ENCODE measurements at regions not wholly inside any gene's neighbourhood (a gene's known extent, or its start where the extent isn't known, plus 50 kb on each side); places are given as distances from the start of the nearest gene placed in this dataset.

DNA sequence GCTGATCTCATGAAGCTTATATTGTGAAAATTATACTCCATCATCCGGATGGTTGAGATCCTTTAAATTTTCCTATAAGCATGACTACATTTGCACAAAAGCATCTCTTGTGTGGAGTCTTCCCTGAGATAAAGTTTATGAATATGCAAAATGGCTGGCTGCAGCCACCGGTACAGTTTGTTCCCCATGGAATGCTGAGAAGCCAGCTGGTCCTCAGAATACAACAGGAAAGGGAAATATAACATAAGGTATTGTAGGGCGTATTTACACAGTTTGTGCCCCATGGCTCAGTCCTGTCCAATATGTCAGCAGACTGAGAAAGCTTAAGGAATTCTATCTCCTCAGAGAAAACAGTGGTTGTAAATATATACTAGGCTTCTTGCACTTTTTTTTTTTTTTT is 468.6 kb downstream of the CNTN6 start:
- DNase-seq = no peak

- no peak for DNase-seq
These were observed 478.9 kb downstream of the CNTN6 start for GRCh38 chr3:1571736-1572135.

- no peak for DNase-seq
These were observed 483.2 kb downstream of the CNTN6 start for GRCh38 chr3:1576047-1576446.

GRCh38 chr3:1578124-1578806 is 485.4 kb downstream of the CNTN6 start:
- no peak for DNase-seq

DNA sequence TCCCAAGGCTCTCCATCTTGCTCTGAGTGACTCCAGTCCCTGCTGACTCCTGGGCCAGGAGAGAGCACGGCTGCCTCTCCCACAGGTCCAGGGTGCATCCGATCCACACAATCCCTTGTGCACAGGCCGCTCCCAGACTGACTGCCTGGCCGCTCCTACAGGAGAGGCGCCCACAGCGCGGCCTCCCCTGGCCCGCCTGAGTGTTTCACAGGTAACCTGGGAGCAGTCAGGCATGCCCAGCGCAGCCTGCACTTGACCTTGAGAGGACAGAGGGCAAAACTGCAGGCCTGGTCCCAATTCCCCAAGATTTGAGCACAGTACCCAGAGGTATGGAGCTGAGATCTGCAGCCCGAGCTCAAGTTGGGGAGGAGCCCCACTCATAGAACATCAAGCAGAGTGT is 490.2 kb downstream of the CNTN6 start:
- DNase-seq = no peak

- DNase-seq = no peak
These were observed 494.6 kb downstream of the CNTN6 start for GRCh38 chr3:1587426-1587825.

DNA sequence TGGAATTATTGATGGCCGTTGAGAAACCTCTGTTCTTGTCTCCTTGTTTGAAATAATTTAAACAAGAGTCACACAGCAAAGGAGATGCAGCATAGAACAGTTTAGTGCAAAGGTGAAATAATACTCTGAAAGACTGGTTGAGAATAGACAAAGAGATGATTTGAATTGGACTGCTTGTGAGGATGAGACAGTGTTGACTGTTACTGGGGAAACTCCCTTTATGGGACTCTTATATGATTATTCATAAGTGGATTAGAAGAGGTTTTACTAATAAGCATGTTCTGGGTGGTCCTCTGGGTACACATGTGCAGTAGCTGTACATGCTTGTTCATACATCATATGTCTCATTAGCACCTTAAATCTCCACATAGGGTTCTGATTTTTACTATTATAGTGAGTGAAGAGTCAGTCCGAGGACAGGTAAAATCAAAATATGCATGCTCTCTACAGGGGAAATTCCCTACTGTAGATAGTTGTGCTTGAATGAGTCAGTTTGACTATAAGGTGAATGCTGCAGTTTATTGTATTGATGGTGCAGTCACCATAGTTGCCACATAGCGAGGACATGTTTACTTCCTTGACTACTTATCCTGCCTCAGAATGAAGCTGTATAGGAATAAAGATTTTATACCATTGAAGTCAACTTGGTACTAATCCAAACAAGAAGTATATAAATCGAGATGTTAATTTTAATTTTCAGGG is 498.7 kb downstream of the CNTN6 start:
- DNase-seq = no peak

- DNase-seq = no peak
These were observed 502.1 kb downstream of the CNTN6 start for GRCh38 chr3:1594940-1595339.

- no peak for DNase-seq
These were observed 498.5 kb upstream of the CNTN4 start for GRCh38 chr3:1600206-1600605.

GRCh38 chr3:1600700-1601418 is 497.8 kb upstream of the CNTN4 start:
- DNase-seq = no peak

- no peak for DNase-seq
These were observed 489.2 kb upstream of the CNTN4 start for GRCh38 chr3:1609416-1609815.

GRCh38 chr3:1611824-1612223 is 486.8 kb upstream of the CNTN4 start:
- DNase-seq = no peak

- no peak for DNase-seq
These were observed 484.7 kb upstream of the CNTN4 start for GRCh38 chr3:1613962-1614361.

DNA sequence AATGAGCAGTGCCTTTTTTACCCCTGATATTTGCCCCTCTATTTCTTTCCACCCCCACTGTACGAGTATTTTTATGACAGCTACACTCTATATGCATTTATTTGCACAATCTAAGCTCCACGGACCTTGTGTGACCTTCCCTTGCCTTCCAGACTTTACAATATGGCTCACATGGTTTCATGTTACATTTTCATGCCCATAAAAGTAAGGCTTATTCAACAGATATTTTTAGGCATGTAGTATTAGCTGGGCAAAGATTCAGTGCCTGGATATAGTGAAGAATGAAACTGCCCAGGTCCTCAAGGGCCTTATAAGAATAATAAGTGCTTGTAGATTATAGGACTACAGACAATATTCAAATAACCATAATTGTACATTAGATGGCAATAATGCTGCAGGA is 481.9 kb upstream of the CNTN4 start:
- no peak for DNase-seq

GRCh38 chr3:1623896-1624295 is 474.8 kb upstream of the CNTN4 start:
- DNase-seq = no peak

GRCh38 chr3:1632128-1632527 is 466.5 kb upstream of the CNTN4 start:
- DNase-seq = no peak

DNA sequence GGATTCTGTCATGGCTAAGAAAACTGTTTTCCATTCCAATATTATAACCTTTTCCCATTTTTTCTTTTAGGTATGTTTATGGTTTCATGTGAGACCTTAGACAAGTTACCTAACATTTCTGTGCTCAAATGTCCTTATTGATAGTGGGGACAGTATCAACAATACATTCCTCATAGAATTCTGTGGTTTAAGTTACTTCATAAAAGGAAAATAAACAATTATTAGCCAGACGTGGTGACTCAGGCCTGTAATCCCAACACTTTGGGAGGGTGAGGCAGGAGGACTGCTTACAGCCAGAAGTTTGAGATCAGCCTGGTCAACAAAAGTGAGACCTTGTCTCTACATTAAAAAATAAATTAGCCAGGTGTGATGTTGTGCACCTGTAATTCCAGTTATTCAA is 436.8 kb upstream of the CNTN4 start:
- no peak for DNase-seq

DNA sequence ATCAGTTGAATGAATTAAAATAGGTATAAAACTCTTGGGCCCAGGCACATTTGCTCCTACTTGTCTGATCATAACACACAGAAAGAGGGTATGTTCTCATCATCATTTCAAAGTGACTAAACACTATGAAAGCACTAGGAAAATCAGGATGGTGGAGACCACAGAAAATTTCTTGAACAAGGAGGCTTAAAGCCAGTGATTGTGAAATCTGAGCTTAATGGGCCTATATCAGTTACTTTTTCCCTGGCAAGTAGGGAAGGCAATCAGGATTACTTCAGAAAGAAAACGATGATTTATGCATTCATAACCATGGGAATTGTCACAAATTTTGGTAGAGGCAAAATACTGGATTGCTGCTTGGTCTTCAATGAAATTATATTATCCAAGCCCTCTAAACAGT is 434.4 kb upstream of the CNTN4 start:
- DNase-seq = no peak

DNA sequence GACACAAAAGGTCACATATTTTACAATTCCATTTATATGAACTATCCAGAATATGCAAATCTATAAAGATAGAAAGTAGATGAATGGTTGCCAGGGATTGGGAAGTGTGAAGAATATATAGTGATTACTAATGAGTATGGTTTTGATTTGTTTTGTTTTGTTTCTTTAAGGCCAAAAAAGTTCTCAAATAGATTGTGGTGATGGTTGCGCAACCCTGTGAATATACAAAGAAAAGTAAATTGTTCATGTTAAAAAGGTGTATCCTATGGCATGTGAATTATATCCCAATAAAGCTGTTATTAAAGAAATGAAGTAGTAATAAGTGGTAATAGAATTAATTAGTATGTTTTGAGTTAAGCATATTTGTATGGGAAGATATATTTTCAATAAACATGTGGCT is 431.8 kb upstream of the CNTN4 start:
- no peak for DNase-seq

- no peak for DNase-seq
These were observed 421.0 kb upstream of the CNTN4 start for GRCh38 chr3:1677576-1678156.

- DNase-seq = no peak
These were observed 406.2 kb upstream of the CNTN4 start for GRCh38 chr3:1692428-1692827.

DNA sequence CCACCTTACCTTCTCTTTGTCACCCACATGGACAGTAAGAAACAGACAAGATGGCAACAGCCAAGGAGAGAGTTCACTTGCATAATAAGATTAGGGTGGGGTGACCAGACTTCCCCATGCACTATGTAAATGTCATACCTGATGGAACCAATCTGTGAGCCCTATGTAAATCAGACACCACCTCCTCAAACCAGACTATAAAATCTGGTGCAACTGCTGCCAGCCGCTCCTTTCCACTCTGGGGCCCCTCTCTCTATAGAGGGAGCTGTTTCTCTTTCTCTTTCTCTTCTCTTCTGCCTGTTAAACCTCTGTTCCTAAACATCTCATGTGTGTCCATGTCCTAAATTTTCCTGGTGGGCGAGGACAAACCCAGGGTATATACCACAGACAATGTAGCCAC is 405.5 kb upstream of the CNTN4 start:
- DNase-seq = no peak

DNA sequence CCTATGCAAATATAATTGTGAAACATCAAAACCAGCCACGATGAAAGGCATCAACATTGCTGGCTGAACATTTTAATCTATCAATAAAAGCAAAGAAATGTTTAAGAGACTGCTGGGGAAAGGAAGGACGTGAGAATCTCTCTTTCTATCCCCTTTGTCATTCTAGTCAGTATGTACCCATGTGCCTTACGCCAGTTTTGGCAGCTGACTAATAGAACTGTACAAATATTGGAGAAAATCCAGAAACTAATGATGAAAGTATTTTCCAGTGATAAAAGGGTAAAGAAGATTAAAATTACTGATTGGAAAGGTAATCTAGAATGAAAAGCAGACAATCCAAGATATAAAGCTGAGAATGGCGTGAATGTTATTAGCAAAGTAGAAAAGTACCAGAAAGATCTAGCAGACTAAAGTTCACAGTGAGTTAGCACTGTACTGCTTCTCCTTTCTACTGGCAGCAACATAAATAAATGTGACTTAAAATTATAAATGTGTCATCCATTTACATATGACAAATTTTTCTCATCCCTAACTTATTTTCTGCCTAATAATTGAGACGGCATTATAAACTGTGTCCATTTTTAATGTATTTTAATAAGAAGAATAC is 401.9 kb upstream of the CNTN4 start:
- DNase-seq = no peak

All from NCI-H2171 treated with DMSO at 0.1 percent for 48 hours (cell line).